GM21423 (cell line): ENCODE measurements at regions not wholly inside any gene's neighbourhood (a gene's known extent, or its start where the extent isn't known, plus 50 kb on each side); places are given as distances from the start of the nearest gene placed in this dataset.

ENCODE experiments used
- ATAC-seq: cut with Tn5 transposase; IDR thresholded peaks from one replicate; pipeline ENCODE4 v1.9.1; 2021; ENCODE audit warnings: mild to moderate bottlenecking, moderate library complexity; ENCODE audit not compliant: unreplicated experiment

DNA sequence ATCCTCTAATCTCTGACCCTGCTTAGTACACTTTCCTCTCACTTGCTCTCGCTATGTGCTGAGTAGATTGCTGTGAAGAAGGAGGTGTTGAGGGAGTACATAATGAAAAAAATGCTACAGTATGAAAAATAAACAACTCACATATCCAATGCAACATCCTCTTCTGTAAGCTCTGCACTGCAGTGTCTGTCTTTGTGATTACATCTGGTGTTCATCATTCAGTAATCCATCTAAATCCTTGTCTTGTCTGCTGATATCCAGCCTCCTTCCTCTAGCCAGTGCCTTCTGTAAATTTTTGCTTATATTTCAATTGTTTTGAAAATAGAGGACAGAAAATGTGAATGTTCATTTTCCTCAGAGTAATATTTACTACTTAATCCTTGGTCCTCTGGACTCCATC is 57.4 kb upstream of the CDH12 start:
- ATAC-seq = no peak

- ATAC-seq = no peak
These were observed 55.4 kb upstream of the CDH12 start for GRCh38 chr5:22908586-22908985.

DNA sequence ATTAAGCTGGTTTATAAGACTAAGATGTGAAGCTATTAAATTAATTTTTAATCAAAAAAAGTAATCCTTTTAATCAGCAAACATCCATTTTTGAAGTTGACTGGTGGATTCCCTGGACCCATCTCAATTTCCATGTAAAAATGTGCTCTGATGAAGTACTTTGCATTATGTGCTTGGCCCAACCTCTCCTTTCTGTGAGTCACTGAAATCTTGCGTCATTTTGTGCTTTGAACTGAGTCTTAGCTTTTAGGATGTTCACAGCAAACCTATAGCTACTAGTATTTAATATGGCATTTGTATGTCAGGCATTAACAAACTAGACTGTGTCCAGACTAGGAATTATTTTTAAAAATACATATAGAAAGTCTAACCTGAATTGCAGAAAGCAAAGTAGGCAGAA is 55.0 kb upstream of the CDH12 start:
- ATAC-seq = no peak
